ENCODE measurements at regions not wholly inside any gene's neighbourhood (a gene's known extent, or its start where the extent isn't known, plus 50 kb on each side); places are given as distances from the start of the nearest gene placed in this dataset.

- H3K4me1 ChIP-seq (ENCODE audit: control insufficient read depth, insufficient read depth, low read length) = no peaks in the 10 kb centered on the region
- peaks cover 8% of the 10 kb centered on the region for H3K9me3 ChIP-seq (ENCODE audit: control insufficient read depth, low read length)
- H3K4me3 ChIP-seq (ENCODE audit: low read length) = no peak overlapping the region
- H3K9ac ChIP-seq (ENCODE audit: extremely low read depth, low read length, poor library complexity, severe bottlenecking) = no peak overlapping the region
- peaks cover 11% of the 10 kb centered on the region for H3K27me3 Mint-ChIP-seq (ENCODE audit: insufficient read depth)
- H3K9me3 Mint-ChIP-seq = peaks cover 13% of the 10 kb centered on the region
- H3K4me1 Mint-ChIP-seq = no peaks in the 10 kb centered on the region
- no peak for DNase-seq
- H3K36me3 ChIP-seq (ENCODE audit: control insufficient read depth, insufficient read depth, low read length) = no peaks in the 10 kb centered on the region
- H3K4me3 Mint-ChIP-seq = no peak overlapping the region
- H3K27ac Mint-ChIP-seq = no peak overlapping the region
- TF ChIP-seq, protein P1, sequence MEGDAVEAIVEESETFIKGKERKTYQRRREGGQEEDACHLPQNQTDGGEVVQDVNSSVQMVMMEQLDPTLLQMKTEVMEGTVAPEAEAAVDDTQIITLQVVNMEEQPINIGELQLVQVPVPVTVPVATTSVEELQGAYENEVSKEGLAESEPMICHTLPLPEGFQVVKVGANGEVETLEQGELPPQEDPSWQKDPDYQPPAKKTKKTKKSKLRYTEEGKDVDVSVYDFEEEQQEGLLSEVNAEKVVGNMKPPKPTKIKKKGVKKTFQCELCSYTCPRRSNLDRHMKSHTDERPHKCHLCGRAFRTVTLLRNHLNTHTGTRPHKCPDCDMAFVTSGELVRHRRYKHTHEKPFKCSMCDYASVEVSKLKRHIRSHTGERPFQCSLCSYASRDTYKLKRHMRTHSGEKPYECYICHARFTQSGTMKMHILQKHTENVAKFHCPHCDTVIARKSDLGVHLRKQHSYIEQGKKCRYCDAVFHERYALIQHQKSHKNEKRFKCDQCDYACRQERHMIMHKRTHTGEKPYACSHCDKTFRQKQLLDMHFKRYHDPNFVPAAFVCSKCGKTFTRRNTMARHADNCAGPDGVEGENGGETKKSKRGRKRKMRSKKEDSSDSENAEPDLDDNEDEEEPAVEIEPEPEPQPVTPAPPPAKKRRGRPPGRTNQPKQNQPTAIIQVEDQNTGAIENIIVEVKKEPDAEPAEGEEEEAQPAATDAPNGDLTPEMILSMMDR (conservative IDR thresholded peaks at IDR 0.05) = no peak
- H3K36me3 Mint-ChIP-seq (ENCODE audit: low read depth) = no peaks in the 10 kb centered on the region
- WGBS, 2 experiments (ENCODE audit: insufficient coverage in 1 of 2, insufficient read length in 1 of 2) = 91% methylated on average over 1 of the region's 1 CpG; no CpG with 5 or more reads in 1 of the 2 experiments
- H3K27me3 ChIP-seq (ENCODE audit: control insufficient read depth, insufficient read depth, low read length, poor library complexity, severe bottlenecking) = no peaks in the 10 kb centered on the region
- no peak overlapping the region for H3K27ac ChIP-seq (ENCODE audit: low read depth, low read length)
Measured at GRCh38 chr18:26736301-26736700, 129.2 kb downstream of the AQP4 start.

- WGBS, 2 experiments (ENCODE audit: insufficient coverage in 1 of 2, insufficient read length in 1 of 2) = 90 to 100% methylated on average over 1 to 4 of the region's 4 CpGs
- no peak overlapping the region for H3K27ac Mint-ChIP-seq
- H3K4me3 Mint-ChIP-seq = no peak overlapping the region
- no peak for DNase-seq
- peaks cover 8% of the 10 kb centered on the region for H3K9me3 ChIP-seq (ENCODE audit: control insufficient read depth, low read length)
- no peak overlapping the region for H3K9ac ChIP-seq (ENCODE audit: extremely low read depth, low read length, poor library complexity, severe bottlenecking)
- no peaks in the 10 kb centered on the region for H3K36me3 ChIP-seq (ENCODE audit: control insufficient read depth, insufficient read depth, low read length)
- H3K4me1 ChIP-seq (ENCODE audit: control insufficient read depth, insufficient read depth, low read length) = no peaks in the 10 kb centered on the region
- no peaks in the 10 kb centered on the region for H3K4me1 Mint-ChIP-seq
- peaks cover 13% of the 10 kb centered on the region for H3K9me3 Mint-ChIP-seq
- TF ChIP-seq, protein P1 (conservative IDR thresholded peaks at IDR 0.05) = no peak
- no peaks in the 10 kb centered on the region for H3K36me3 Mint-ChIP-seq (ENCODE audit: low read depth)
- no peak overlapping the region for H3K4me3 ChIP-seq (ENCODE audit: low read length)
- H3K27ac ChIP-seq (ENCODE audit: low read depth, low read length) = no peak overlapping the region
- H3K27me3 Mint-ChIP-seq (ENCODE audit: insufficient read depth) = peaks cover 9% of the 10 kb centered on the region
- no peaks in the 10 kb centered on the region for H3K27me3 ChIP-seq (ENCODE audit: control insufficient read depth, insufficient read depth, low read length, poor library complexity, severe bottlenecking)
Measured at GRCh38 chr18:26734760-26735159, 130.7 kb downstream of the AQP4 start.

DNA sequence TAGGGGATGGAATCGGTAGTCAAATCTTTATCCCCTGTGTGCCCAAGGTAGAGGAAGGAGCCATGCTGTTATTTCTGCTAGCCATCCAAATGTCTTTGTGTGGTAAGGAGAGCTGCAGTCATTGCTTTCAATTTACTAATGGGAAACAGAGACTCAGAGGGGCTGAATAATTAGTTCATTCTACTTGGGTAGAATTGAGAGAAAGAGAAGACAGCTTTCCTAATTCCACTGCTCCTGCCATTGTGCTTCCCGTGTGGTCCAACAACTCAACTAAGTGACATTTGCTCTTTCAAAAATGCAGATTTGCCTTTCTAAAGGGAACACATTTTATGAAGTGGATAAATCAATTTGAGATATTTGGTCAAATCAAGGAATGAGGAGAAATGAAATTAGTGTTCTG lies 136.1 kb downstream of the AQP4 start:
- H3K9me3 ChIP-seq (ENCODE audit: control insufficient read depth, low read length) = no peaks in the 10 kb centered on the region
- Mint-ChIP-seq H3K36me3 (ENCODE audit: low read depth) (no peaks in the 10 kb centered on the region), H3K9me3 (no peaks in the 10 kb centered on the region), H3K4me3 (no peak overlapping the region), H3K4me1 (no peaks in the 10 kb centered on the region), H3K27ac (no peak overlapping the region), H3K27me3 (ENCODE audit: insufficient read depth) (peaks cover 10% of the 10 kb centered on the region)
- no peak overlapping the region for H3K9ac ChIP-seq (ENCODE audit: extremely low read depth, low read length, poor library complexity, severe bottlenecking)
- no peak overlapping the region for H3K27ac ChIP-seq (ENCODE audit: low read depth, low read length)
- TF ChIP-seq, protein P1 (conservative IDR thresholded peaks at IDR 0.05) = no peak
- no peak overlapping the region for H3K4me3 ChIP-seq (ENCODE audit: low read length)
- DNase-seq = no peak
- 80% methylated on average over 2 of the region's 2 CpGs; no CpG with 5 or more reads in 1 of the 2 experiments for WGBS, 2 experiments (ENCODE audit: insufficient coverage in 1 of 2, insufficient read length in 1 of 2)
- no peaks in the 10 kb centered on the region for H3K4me1 ChIP-seq (ENCODE audit: control insufficient read depth, insufficient read depth, low read length)
- H3K36me3 ChIP-seq (ENCODE audit: control insufficient read depth, insufficient read depth, low read length) = no peaks in the 10 kb centered on the region
- no peaks in the 10 kb centered on the region for H3K27me3 ChIP-seq (ENCODE audit: control insufficient read depth, insufficient read depth, low read length, poor library complexity, severe bottlenecking)
